RWPE2 (cell line): ENCODE measurements at regions not wholly inside any gene's neighbourhood (a gene's known extent, or its start where the extent isn't known, plus 50 kb on each side); places are given as distances from the start of the nearest gene placed in this dataset.

Source experiments
- ATAC-seq: fragments of 200-7000 bp; cut with Tn5 transposase; 3 replicates; pipeline ENCODE4 v1.9.1; 2021; ENCODE audit warnings: low read depth
- DNase-seq: peaks from one replicate; pipeline ENCODE4 v3.0.0-alpha.2; 2020; ENCODE audit warnings: low spot score
- H3K27ac ChIP-seq: fragments of 450-650 bp; 2 replicates; pipeline ENCODE4 v1.5.1; 2017; ENCODE audit warnings: mild to moderate bottlenecking; ENCODE audit not compliant: poor library complexity, severe bottlenecking
- H3K27me3 ChIP-seq: fragments of 250-450 bp; sonication (Bioruptor Pico); 2 replicates; pipeline ENCODE4 v1.5.1; 2021; ENCODE audit warnings: mild to moderate bottlenecking, moderate library complexity; ENCODE audit not compliant: insufficient read depth, poor library complexity, severe bottlenecking
- H3K36me3 ChIP-seq: fragments of 250-450 bp; sonication (Bioruptor Pico); 2 replicates; pipeline ENCODE4 v1.5.1; 2020; ENCODE audit warnings: low read depth, mild to moderate bottlenecking, moderate library complexity
- H3K4me1 ChIP-seq: fragments of 250-450 bp; sonication (Bioruptor Pico); 2 replicates; pipeline ENCODE4 v1.5.1; 2021; ENCODE audit warnings: mild to moderate bottlenecking, moderate library complexity; ENCODE audit not compliant: insufficient read depth, poor library complexity, severe bottlenecking
- H3K4me3 ChIP-seq: fragments of 250-450 bp; sonication (Bioruptor Pico); 2 replicates; pipeline ENCODE4 v1.5.1; 2021; ENCODE audit warnings: mild to moderate bottlenecking, moderate library complexity; ENCODE audit not compliant: severe bottlenecking
- H3K9me3 ChIP-seq: fragments of 250-450 bp; sonication (Bioruptor Pico); 2 replicates; pipeline ENCODE4 v1.5.1; 2021; ENCODE audit warnings: mild to moderate bottlenecking, moderate library complexity; ENCODE audit not compliant: severe bottlenecking
- TF ChIP-seq, protein P1 (sequence below): fragments of 450-650 bp; IDR thresholded peaks from one replicate; pipeline ENCODE4 v1.5.1; 2017; ENCODE audit warnings: mild to moderate bottlenecking, moderate library complexity; ENCODE audit not compliant: poor library complexity, severe bottlenecking

DNA sequence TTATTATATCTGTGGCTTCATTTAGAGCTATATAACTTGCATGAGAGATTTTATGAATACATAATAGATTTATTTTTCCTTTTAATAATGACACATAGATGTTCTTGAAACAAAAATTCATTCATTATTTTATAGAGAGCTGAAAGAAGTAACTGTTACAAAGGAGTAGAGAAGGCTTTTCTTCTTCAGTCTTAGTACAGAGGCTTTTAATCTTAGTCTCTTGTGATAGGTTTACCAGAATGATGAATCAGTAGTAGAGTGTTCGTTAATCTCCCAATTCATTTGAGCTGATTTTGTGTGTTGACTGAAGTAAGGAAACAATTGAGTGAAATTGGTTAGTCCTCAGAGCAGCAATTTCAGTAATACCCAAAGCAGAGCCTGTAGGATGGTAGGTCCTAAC, 1284.1 kb upstream of the ACO1 start:
- DNase-seq (no peak), ATAC-seq (no peak)
- no peaks in the 10 kb centered on the region for H3K4me1 ChIP-seq
- TF ChIP-seq, protein P1, sequence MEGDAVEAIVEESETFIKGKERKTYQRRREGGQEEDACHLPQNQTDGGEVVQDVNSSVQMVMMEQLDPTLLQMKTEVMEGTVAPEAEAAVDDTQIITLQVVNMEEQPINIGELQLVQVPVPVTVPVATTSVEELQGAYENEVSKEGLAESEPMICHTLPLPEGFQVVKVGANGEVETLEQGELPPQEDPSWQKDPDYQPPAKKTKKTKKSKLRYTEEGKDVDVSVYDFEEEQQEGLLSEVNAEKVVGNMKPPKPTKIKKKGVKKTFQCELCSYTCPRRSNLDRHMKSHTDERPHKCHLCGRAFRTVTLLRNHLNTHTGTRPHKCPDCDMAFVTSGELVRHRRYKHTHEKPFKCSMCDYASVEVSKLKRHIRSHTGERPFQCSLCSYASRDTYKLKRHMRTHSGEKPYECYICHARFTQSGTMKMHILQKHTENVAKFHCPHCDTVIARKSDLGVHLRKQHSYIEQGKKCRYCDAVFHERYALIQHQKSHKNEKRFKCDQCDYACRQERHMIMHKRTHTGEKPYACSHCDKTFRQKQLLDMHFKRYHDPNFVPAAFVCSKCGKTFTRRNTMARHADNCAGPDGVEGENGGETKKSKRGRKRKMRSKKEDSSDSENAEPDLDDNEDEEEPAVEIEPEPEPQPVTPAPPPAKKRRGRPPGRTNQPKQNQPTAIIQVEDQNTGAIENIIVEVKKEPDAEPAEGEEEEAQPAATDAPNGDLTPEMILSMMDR: no peak
- no peak overlapping the region for H3K27ac ChIP-seq
- H3K4me3 ChIP-seq: no peak overlapping the region
- H3K9me3 ChIP-seq: no peaks in the 10 kb centered on the region
- H3K36me3 ChIP-seq: no peaks in the 10 kb centered on the region
- H3K27me3 ChIP-seq: no peaks in the 10 kb centered on the region

DNA sequence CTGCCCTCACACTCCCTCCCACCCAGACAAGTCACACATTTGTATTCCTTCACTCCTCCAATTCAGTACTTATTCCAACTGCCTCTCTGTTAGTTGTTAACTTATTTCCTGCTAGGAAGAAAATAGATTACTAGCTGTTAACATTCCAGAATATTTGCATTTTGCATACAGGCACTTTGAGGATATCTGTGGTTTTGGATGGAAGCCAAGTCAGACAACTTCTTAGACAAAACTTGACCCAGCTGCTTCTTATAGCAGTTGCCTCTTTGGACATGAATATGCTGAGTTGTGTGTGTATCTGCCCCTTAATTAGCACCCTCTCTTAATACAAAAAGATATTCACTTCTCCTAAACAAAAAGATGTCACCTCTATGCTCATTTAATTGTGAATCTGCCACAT, 1280.6 kb upstream of the ACO1 start:
- no peaks in the 10 kb centered on the region for H3K36me3 ChIP-seq
- TF ChIP-seq, protein P1: no peak
- H3K9me3 ChIP-seq: no peaks in the 10 kb centered on the region
- no peaks in the 10 kb centered on the region for H3K27me3 ChIP-seq
- ATAC-seq (no peak), DNase-seq (no peak)
- H3K27ac ChIP-seq: no peak overlapping the region
- no peaks in the 10 kb centered on the region for H3K4me1 ChIP-seq
- H3K4me3 ChIP-seq: no peak overlapping the region

DNA sequence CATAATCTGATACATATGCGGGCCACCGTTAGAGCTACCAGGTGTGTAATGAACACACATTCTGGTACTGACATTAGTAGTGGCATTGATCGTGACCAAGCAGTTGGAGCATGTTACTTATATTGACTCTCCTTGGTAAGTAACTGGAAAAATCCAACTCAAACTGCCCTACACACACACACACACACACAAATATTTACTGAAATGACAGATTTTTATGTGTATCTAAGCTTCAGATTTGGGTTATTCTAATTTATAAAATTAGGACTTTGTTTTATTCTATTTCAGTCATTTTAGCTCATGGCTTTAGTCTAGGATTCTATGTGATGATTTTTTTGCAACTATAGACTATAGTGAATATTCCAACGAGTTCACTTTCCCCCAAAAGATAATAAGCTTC, 1280.2 kb upstream of the ACO1 start:
- TF ChIP-seq, protein P1: no peak
- H3K9me3 ChIP-seq: no peaks in the 10 kb centered on the region
- no peaks in the 10 kb centered on the region for H3K27me3 ChIP-seq
- H3K27ac ChIP-seq: no peak overlapping the region
- H3K4me3 ChIP-seq: no peak overlapping the region
- no peaks in the 10 kb centered on the region for H3K4me1 ChIP-seq
- ATAC-seq: no peak
- H3K36me3 ChIP-seq: no peaks in the 10 kb centered on the region
- no peak for DNase-seq

DNA sequence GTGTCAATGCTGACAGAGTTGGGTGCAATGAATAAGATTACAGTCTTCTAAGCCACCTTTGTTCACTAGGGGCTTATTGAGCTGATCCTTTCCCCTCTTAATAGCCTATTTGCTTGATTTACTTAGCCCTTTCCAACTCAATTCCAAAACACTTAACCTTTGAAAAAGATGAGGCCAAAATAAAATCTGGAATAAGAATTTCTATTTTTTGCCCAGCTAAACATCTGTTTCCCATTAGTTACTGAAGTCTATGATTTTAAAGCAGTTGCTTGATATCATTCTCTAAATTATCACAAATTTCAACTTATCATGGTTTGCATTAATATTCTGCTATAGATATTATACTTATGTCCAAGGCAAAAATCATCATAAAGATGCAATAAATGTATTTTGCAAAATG, 1272.0 kb upstream of the ACO1 start:
- no peak overlapping the region for H3K27ac ChIP-seq
- peaks cover 3% of the 10 kb centered on the region for H3K27me3 ChIP-seq
- no peaks in the 10 kb centered on the region for H3K36me3 ChIP-seq
- DNase-seq (no peak), ATAC-seq (no peak)
- TF ChIP-seq, protein P1: no peak
- no peak overlapping the region for H3K4me3 ChIP-seq
- H3K9me3 ChIP-seq: no peaks in the 10 kb centered on the region
- no peaks in the 10 kb centered on the region for H3K4me1 ChIP-seq

DNA sequence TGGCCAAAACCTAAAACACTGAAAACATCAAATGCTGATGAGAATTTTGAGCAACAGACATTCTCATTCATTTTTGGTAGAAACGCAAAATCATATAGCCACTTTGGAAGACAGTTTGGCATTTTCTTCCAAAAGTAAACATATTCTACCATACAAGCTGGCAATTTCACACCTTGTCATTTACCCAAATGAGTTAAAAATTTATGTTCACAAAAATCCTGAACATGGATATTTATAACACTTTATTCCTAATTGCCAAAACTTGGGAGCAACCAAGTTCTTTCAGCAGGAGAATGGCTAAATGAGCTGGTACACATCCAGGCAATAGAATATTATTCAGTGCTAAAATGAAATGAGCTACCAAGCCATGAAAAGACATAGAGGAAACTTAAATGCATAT, 1270.1 kb upstream of the ACO1 start:
- TF ChIP-seq, protein P1: no peak
- H3K9me3 ChIP-seq: no peaks in the 10 kb centered on the region
- H3K27me3 ChIP-seq: peaks cover 3% of the 10 kb centered on the region
- no peak overlapping the region for H3K27ac ChIP-seq
- ATAC-seq (no peak), DNase-seq (no peak)
- no peaks in the 10 kb centered on the region for H3K36me3 ChIP-seq
- no peaks in the 10 kb centered on the region for H3K4me1 ChIP-seq
- H3K4me3 ChIP-seq: no peak overlapping the region
